ENCODE measurements at regions not wholly inside any gene's neighbourhood (a gene's known extent, or its start where the extent isn't known, plus 50 kb on each side); places are given as distances from the start of the nearest gene placed in this dataset.

DNA sequence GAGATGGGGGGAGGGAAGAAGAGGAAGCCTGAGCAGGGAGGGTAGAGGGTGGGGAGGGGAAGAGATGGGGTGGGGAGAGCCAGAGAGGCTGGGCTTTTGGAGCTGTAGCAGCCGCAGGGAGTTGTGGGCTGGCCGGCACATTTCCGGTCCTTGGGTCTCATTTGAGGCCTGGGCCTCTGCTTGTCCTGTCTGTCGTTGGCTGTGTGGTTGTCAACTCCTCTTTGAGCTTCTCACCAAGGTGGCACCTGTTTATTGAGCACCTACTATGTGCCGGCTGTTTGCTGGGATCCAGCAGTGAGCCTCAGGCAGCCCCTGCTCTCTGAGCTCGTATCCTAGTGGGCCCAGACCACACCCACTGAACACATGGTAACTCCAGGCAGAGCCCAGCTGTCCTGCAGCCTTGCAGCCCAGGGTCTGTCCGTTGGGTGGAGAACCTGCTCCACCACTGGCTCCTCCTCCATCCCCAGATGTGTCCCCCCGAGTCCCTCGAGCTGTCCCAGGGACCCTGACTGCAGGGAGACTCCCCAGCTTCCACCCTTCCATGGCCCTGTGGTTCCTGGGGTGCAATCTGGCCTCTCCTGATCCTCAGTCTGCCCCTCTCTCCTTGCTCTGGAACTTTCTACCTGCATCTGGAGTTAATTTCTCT is 164.9 kb downstream of the IRF8 start:
- Histone ChIP-seq H3K36me3 (no peaks in the 10 kb centered on the region), H3K27ac (no peak overlapping the region), H3K4me1 (peaks cover 0 to 36% (median 27%) of the 10 kb centered on the region in 4 donors), H3K9me3 (no peaks in the 10 kb centered on the region), H3K4me3 (no peak overlapping the region), H3K27me3 (no peaks in the 10 kb centered on the region)
- no peak for DNase-seq
- 65 to 77% methylated on average over 9 of the region's 9 CpGs for WGBS, 2 donors
- no peak for TF ChIP-seq EP300 (IDR thresholded peaks at IDR 0.05)
- TF ChIP-seq POLR2A (IDR thresholded peaks at IDR 0.05) = no peak
- TF ChIP-seq POLR2AphosphoS5 (IDR thresholded peaks at IDR 0.05) = no peak
- no peak for TF ChIP-seq CTCF (IDR thresholded peaks at IDR 0.05)
- intact Hi-C loops (cut with DNase I) = no loop called here

- no peaks in the 10 kb centered on the region for H3K36me3 ChIP-seq
- no peak overlapping the region for H3K27ac ChIP-seq
- H3K9me3 ChIP-seq = no peaks in the 10 kb centered on the region
- TF ChIP-seq POLR2A (IDR thresholded peaks at IDR 0.05) (no peak), EP300 (IDR thresholded peaks at IDR 0.05) (no peak)
- H3K4me1 ChIP-seq = peaks cover 0 to 31% (median 21%) of the 10 kb centered on the region in 4 donors
- DNase-seq = no peak
- no peak overlapping the region for H3K4me3 ChIP-seq
- WGBS, 2 donors = 88% methylated on average over 11 of the region's 11 CpGs
- H3K27me3 ChIP-seq = no peaks in the 10 kb centered on the region
- intact Hi-C loops (cut with DNase I) = no loop called here
Observed at GRCh38 chr16:86064431-86065250, 165.7 kb downstream of the IRF8 start.

GRCh38 chr16:86065711-86066110 is 166.7 kb downstream of the IRF8 start:
- Histone ChIP-seq H3K27ac (no peak overlapping the region), H3K4me3 (no peak overlapping the region), H3K4me1 (peaks cover 0 to 20% (median 11%) of the 10 kb centered on the region in 4 donors), H3K9me3 (no peaks in the 10 kb centered on the region), H3K27me3 (no peaks in the 10 kb centered on the region), H3K36me3 (no peaks in the 10 kb centered on the region)
- intact Hi-C loops (cut with DNase I) = no loop called here
- TF ChIP-seq CTCF (IDR thresholded peaks at IDR 0.05) = no peak
- TF ChIP-seq POLR2AphosphoS5 (IDR thresholded peaks at IDR 0.05) = no peak
- TF ChIP-seq EP300 (IDR thresholded peaks at IDR 0.05) = no peak
- TF ChIP-seq POLR2A (IDR thresholded peaks at IDR 0.05) = no peak
- WGBS, 2 donors = 49 to 76% methylated on average over 6 of the region's 6 CpGs
- DNase-seq = no peak

DNA sequence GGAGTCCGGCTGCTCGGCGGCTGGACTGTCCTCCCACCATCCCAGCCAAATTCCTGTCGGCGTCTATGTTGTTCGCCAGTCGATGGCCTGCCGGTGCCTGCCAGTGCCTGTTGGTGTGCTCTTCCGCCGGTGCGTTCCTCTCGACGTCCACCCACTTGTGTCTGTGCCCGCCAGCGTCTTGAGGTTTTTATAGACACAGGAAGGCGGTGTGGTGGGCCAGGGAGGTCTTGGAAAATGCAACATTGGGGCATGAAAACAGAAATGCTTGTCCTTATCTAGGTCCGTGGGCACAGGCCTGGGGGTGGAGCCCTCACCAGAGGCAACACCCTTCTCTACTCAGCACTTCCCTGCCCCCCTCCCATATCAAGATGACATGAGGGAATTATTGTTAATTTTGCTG is 167.8 kb downstream of the IRF8 start:
- intact Hi-C loops (cut with DNase I) = no loop called here
- Histone ChIP-seq H3K4me1 (peaks cover 0 to 9% (median 1%) of the 10 kb centered on the region in 4 donors), H3K4me3 (no peak overlapping the region), H3K27me3 (no peaks in the 10 kb centered on the region), H3K36me3 (no peaks in the 10 kb centered on the region), H3K9me3 (no peaks in the 10 kb centered on the region), H3K27ac (no peak overlapping the region)
- 87 to 91% methylated on average over 17 of the region's 17 CpGs for WGBS, 2 donors
- no peak for TF ChIP-seq POLR2A (IDR thresholded peaks at IDR 0.05)
- TF ChIP-seq EP300 (IDR thresholded peaks at IDR 0.05) = no peak
- TF ChIP-seq CTCF (IDR thresholded peaks at IDR 0.05) = no peak
- no peak for TF ChIP-seq POLR2AphosphoS5 (IDR thresholded peaks at IDR 0.05)
- DNase-seq = no peak

GRCh38 chr16:86067516-86067915 is 168.6 kb downstream of the IRF8 start:
- Histone ChIP-seq H3K4me3 (no peak overlapping the region), H3K27me3 (no peaks in the 10 kb centered on the region), H3K9me3 (no peaks in the 10 kb centered on the region), H3K36me3 (no peaks in the 10 kb centered on the region), H3K27ac (no peak overlapping the region), H3K4me1 (peaks cover 0 to 5% (median under 1%) of the 10 kb centered on the region in 4 donors)
- intact Hi-C loops (cut with DNase I) = no loop called here
- WGBS, 2 donors = 88 to 90% methylated on average over 10 of the region's 10 CpGs
- no peak for DNase-seq
- no peak for TF ChIP-seq CTCF (IDR thresholded peaks at IDR 0.05)
- TF ChIP-seq POLR2AphosphoS5 (IDR thresholded peaks at IDR 0.05) = no peak
- TF ChIP-seq EP300 (IDR thresholded peaks at IDR 0.05) = no peak
- TF ChIP-seq POLR2A (IDR thresholded peaks at IDR 0.05) = no peak

Measured in sigmoid colon (tissue), 6 donors.